SK-N-MC (cell line): ENCODE measurements at regions not wholly inside any gene's neighbourhood (a gene's known extent, or its start where the extent isn't known, plus 50 kb on each side); places are given as distances from the start of the nearest gene placed in this dataset.

Experiments
- EZH2 ChIP-seq: fragments of 200-600 bp; sonication (generic); IDR thresholded peaks from one replicate; pipeline ENCODE4 v1.6.1; 2017; ENCODE audit warnings: antibody characterized with exemption
- POLR2AphosphoS5 ChIP-seq: IDR thresholded peaks from 2 replicates; pipeline ENCODE4 v1.6.1; 2012; ENCODE audit warnings: mild to moderate bottlenecking, low read depth, low read length, borderline replicate concordance

- TF ChIP-seq EZH2 (no peak), POLR2AphosphoS5 (no peak)
Observed at GRCh38 chr11:116581349-116581748, 191.4 kb downstream of the BUD13 start.
